Peyer's patch (tissue), 4 donors: ENCODE measurements at regions not wholly inside any gene's neighbourhood (a gene's known extent, or its start where the extent isn't known, plus 50 kb on each side); places are given as distances from the start of the nearest gene placed in this dataset.

ENCODE experiments used
- POLR2A ChIP-seq, 2 donors: fragments of 450-650 bp; IDR thresholded peaks; one replicate each; pipeline ENCODE4 v1.5.1; 2017; ENCODE audit warnings: antibody characterized with exemption in 2 of 2, mild to moderate bottlenecking in 2 of 2, moderate library complexity in 2 of 2
- TF ChIP-seq, protein P1 (sequence below), 6 experiments: fragments of 450-650 bp in 4 of 6; fragments of 200-600 bp in 2 of 6; sonication (generic) in 1 of 6; IDR thresholded peaks; one replicate each; pipeline ENCODE4 v1.5.1; 2017 to 2019; ENCODE audit warnings: antibody characterized with exemption in 6 of 6, mild to moderate bottlenecking in 3 of 6, moderate library complexity in 1 of 6

DNA sequence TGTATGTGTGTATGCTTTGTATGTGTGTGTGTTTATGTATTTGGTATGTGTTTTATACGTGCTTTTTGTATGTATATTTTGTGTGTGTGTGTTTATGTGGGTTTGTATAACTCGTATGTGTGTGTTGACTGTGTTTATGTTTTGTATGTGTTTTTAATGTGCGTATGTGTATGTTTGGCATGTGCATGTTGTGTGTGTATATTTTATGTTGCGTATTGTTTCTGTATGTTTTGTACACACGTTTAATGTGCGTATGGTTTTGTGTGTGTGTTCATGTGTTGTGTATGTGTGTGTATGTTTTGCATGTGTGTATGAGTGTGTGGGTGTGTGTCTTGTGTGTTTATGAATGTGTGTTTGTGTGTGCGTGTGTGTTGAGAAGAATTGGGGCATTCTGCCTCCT, 55.2 kb upstream of the NCK2 start:
- TF ChIP-seq, protein P1, sequence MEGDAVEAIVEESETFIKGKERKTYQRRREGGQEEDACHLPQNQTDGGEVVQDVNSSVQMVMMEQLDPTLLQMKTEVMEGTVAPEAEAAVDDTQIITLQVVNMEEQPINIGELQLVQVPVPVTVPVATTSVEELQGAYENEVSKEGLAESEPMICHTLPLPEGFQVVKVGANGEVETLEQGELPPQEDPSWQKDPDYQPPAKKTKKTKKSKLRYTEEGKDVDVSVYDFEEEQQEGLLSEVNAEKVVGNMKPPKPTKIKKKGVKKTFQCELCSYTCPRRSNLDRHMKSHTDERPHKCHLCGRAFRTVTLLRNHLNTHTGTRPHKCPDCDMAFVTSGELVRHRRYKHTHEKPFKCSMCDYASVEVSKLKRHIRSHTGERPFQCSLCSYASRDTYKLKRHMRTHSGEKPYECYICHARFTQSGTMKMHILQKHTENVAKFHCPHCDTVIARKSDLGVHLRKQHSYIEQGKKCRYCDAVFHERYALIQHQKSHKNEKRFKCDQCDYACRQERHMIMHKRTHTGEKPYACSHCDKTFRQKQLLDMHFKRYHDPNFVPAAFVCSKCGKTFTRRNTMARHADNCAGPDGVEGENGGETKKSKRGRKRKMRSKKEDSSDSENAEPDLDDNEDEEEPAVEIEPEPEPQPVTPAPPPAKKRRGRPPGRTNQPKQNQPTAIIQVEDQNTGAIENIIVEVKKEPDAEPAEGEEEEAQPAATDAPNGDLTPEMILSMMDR (IDR thresholded peaks at IDR 0.05): no peak
- TF ChIP-seq POLR2A (IDR thresholded peaks at IDR 0.05): no peak
